Activated CD4-positive, alpha-beta T cell treated with anti-CD3 and anti-CD28 coated beads, Interleukin-2, amount 50 U/mL, for 1 hour (primary cell): ENCODE measurements at regions not wholly inside any gene's neighbourhood (a gene's known extent, or its start where the extent isn't known, plus 50 kb on each side); places are given as distances from the start of the nearest gene placed in this dataset.
"Not testable (repeated sequence)": the region's sequence is repeated elsewhere in the genome, so short reads cannot be mapped to it uniquely, and the experiment has no call there.

Experiments used
- DNase-seq: peaks from one replicate; pipeline ENCODE4 v3.0.0-alpha.2; 2020

DNA sequence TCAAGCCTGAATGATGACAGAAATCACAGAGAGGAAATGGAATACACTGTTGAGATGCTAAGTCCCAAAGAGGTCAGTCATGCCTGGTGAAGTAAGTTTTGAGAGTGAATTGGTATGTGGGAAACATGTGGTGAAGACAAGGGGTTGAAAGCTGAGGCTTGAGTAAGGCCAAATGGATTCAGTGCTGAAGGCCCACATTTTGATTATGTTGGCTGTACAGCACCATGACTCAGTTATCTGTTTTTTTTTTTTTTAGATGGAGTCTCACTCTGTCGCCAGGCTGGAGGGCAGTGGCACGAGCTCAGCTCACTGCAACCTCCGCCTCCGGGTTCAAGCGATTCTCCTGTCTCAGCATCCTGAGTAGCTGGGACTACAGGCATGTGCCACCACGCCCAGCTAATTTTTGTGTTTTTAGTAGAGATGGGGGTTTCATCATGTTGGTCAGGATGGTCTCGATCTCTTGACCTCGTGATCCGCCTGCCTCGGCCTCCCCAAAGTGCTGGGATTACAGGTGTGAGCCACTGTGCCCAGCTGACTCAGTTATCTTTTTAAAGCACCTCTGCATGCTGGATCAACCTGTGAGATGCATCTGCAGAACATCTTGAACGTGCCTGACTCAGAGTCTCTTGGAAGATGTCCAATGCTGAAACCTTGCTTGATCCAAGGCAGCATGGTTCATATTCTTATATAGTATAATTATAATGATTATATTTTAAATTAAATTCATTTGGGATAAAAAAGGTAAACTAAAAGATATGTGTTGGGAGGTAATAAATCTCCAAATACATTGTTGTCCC, 829.8 kb downstream of the TNS3 start:
- DNase-seq = not testable (repeated sequence)

DNA sequence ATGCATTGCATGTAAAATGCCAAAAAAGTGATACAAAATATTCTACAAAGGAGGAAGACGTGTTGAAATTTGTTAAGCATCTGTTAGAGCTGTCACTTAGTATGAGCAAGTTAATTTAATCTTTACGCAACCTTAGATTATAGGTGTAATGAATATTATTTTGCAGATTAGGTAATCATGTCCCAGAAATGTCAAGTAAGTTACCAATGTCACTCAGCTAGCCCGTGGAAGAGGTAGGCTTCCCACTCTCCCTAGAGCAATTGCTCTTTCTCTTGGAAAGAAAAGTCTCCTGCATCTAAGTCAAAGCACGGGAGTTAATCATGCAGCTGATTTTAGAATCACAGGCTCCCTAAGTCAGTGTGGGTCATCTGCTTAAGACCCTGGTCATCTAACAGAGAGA, 830.4 kb upstream of the IGFBP3 start:
- DNase-seq = no peak

DNA sequence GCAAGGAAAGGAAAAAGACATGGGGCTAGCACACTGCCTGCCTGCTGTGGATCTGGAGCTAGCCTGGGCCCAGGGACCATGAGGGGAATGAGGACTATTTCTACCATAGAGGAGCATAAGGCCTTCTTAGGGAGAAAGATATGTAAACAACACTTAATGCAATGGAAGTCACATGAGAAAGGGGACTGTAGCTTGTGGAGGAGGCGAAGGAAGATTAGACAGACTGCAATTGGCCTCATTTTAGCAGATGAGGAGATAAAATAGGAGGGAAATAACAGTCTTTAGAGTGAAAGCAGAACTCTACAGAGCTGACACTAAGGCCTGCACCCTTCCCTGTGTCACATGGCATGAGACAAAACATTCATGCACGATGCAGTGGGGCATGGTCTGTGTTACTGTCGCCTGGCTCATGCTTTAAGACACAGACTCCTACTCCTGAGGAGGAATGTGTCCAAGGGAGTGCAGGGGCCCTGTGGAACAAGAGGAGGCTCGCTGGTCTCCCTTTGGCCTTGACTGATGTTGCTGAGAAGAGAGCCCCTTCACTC, 829.3 kb upstream of the IGFBP3 start:
- no peak for DNase-seq

DNA sequence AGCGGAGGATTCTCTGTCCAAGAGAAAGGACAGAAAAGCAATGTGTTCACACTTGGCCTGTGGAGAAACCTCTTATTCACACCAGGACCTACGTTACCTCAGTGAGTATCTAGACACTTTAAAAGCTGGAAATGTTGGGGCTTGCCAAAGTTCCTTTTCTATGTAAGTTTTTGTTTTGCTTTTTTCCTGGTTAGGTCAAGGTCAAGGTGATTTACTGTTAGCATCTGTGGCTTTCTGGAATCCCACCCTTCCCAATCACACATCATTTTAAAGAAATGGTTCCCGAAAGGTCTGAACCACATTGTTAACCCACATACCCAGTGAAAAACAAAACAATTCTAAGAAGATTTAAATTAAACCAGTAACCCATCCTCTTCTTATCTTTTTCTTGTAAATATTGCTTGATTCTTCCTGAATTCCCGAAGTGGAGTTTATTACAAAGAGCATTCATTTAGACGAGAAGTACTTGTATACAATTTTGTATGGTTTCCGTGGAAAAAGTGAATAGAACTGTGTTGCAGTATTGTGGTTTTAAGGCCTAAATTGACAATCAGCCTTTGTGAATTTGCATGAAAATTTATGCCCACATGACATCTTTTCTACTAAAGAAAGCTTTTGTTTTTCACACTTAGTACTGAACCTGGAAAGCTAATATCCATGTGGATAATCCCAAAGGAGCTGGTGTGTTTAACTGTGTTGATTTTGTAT, 827.0 kb upstream of the IGFBP3 start:
- DNase-seq = no peak

DNA sequence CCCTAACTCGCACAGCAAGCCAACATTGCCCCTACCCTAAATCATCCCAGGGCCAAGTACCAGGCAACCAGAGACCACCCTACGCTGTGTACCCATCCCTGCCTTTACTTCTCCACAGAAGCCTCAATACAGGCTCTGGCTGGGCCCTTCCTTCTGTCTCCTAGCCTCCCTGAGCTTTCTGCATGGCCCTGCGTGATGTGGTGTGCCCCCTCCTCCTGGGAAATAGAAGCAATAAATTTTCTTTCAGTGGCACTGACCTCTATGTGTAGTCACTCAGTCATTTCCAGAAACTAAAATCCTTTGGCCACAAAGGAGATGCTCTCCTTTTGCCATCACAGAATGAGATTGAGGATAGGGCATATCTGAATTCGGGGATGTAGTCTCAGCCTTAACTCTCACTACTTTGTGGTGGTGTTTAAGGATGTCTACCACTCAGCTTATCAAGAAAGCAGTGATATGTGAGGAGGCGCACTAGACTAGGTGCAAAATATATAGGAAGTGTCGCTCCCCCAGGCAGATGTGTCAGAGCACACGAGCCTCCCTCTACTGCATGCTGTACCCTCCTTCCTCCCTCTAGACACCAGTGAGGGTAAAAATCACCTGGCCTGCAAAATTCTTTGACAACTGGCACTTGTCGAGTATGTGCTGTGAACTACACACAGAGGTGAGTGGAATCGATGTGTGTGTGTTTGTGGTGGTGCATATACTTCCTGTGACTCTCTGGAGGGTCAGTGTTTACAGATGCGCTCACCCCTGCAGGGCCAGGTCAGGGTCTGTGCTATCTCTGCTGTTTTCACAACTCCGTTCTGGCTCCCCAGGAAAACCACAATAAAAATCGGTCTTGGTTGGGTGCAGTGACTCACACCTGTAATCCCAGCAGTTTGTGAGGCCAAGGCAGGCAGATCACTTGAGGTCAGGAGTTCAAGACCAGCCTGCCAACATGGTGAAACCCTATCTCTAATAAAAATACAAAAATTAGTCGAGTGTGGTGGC, 825.9 kb upstream of the IGFBP3 start:
- no peak for DNase-seq

DNA sequence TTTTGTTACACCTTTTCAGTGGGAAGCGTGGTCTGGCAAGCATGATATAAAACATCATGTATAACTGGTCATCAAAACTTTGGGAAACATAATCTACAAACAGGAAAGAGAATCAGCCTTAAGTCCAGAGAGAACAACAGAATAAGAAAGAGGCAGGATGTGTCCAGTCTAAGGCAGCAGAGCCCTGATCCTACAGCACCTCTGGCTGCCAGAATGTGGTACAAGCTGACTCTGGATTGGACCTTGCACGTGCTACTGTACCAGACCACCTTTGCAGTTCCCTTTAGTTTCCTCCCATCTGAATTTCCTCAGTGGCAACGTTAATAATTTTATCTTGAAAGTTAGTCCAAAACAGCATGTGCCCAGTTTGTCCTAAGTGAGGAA, 824.6 kb upstream of the IGFBP3 start:
- DNase-seq = no peak

DNA sequence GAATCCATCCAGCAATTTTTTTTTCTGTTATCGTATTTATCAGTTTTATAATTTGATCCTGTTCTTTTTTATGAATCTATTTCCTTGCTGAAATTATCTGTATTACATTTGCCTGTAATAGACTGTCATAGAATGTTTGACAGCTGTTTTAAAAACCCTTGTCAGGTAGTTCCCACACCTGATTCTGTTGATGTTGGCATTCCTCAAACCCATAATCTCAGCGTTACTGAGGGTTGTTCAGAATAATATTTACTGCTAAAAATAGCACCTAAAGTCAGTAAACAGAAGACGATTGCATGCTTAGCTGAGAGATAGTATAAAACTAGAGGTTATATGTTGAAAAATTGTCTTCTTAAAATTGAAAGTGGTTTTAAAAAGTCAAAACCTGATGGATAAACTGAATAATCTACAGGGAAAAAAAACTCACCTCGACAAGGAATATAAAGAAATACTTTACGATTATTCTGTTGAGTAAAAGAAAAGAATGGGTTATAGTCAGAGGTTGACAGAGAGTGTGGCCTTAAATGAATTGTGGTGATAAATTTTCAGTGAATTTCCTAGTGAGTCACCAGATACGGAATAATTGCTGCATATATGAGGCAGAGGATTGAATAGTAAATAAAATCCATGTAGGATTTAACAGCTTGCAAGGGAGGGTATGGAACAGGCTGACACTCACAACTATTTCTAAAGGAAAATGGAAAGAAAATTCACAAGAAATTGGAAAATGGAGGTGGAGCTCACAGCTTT, 824.1 kb upstream of the IGFBP3 start:
- no peak for DNase-seq

DNA sequence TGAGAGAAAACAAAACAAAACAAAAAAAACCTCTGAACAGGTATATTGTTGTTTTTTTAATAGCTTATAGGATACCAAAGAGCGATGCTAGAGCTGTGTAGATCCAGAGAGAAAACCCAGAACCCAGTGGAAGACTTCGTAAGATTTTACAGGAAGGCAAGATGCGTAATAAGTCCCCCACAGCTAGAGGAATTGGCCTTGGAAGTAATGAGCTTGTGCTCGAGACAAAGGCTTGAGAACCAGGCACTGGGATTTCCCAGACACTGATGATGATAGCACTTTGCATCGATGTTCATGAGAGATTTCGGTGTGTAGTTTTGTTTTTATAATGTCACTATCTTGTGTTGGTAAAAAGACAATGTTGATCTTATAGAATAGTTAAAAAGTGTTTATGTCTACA, 821.5 kb upstream of the IGFBP3 start:
- no peak for DNase-seq

DNA sequence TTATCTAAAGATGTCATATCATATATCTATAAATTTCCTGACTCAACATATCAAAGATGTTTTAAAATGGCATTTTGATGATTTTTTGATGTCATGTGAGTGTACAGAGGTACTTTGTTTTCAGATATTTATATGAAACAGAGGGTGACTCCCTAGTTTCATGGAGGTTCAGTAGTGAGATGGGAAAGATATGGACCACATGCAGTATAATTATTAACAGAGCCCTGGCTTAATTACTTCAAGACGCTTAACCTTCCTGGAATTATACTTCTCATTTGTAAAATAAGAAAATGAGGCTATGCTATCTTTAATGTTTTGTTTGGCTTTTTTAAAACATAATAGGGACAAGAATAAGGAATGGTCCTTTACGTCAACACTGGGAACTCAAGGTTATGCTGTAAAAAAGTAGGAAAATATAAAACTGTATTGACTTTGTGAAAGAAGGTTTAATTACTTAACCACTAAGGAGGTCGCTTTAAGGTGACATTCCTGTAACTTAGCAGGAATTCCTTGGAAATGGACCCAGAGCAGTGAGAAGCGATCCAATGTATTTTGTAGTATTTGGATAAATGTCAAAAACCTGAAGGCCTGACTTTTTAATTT, 821.0 kb upstream of the IGFBP3 start:
- no peak for DNase-seq

DNA sequence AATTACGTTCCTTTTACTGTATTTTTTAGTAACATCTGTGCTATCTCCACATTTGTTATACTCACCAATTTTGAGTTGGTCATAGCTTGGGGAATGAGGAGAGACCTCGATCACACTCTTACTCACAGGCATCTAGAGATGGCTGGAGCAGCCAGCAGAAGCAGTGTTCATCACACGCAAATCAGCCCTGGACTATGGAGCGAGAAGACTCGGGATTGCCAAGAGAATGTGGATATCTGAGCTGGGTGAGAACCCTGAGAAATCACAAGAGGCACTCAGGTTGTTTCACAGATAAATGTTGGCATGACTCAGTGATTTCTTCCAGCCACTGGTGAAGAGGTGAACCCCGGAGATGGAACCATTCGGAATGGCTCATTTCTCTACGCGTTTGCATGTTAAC, 820.1 kb upstream of the IGFBP3 start:
- DNase-seq = no peak

DNA sequence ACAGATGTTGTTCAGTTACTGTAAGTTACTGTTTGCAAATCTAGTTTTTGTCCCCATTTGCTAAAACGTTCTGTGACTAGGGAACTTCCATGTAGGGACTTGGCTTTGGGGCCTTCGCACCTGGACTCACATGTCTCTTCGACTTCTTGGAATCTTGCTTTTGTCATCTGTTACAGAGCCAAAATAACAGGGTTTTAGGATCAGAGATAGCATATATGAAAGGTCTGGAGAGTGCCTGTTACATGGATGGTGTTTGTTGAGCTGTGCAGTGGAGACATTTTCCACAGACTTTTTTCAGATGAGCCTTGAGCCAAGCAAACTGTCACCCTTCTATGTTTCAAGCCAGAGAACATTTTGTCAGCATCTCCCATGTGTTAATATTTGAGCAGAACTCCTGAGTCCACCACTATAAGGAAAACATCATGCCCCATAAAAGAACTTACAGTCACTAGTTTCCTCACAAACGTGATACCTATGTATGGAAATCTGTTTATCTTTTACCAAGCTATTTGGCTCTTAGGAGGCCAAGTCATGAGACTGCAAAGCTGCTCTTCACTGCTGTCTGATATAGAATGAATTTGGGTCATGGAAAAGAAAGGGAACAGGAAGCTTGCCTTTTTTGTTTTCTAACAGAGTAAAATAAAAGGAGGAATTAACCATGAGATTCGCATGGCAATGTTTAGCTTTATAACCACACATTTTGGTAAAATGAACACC, 818.6 kb upstream of the IGFBP3 start:
- no peak for DNase-seq

DNA sequence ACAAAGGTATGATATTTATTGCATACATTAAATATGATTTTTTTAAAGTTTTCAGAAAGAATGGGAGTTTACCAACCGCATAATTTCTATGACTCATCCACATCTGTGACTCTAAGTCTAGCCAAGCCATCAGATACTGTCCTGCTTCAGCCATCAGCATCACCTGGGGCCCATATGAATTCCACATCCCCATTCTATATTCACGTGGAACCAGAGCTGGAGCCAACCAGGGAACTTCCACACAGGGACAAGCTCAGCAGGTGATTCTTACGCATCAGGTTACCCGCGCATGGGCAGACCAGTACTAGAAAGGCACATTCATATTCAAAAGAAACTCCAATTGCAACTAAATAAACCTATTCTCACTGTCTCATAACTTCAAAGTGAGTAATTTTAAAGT, 817.7 kb upstream of the IGFBP3 start:
- no peak for DNase-seq

DNA sequence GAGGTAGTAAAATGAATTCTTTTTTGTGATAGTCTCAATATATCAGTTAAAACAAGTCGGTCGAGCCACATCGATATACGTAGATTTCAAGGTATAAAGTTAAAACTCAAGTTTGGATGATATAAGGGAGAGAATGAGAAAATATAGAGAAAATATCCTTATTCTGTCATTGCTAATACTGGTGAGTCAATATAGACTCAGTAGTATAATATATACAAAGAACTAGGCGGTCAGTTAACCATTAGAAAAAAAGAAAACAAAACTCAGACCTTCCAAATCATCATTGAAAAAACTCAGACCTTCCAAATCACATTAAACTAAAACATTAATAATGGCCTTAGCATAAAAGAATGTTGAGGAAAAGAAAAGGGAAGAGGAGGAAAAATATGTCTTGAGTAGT, 817.1 kb upstream of the IGFBP3 start:
- no peak for DNase-seq

DNA sequence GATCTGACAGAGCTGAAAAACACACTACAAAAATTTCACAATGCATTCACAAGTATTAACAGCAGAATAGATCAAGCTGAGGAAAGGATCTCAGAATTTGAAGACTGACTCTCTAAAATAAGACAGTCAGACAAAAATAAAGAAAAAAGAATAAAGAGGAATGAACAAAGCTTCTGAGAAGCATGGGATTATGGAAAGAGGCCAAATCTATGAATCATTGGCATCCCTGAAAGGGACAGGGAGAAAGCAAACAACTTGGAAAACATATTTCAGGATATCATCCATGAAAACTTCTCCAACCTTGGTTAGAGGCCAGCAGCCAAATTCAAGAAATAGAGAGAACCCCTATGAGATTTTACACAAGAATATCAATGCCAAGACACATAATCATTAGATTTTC, 804.8 kb upstream of the IGFBP3 start:
- no peak for DNase-seq

DNA sequence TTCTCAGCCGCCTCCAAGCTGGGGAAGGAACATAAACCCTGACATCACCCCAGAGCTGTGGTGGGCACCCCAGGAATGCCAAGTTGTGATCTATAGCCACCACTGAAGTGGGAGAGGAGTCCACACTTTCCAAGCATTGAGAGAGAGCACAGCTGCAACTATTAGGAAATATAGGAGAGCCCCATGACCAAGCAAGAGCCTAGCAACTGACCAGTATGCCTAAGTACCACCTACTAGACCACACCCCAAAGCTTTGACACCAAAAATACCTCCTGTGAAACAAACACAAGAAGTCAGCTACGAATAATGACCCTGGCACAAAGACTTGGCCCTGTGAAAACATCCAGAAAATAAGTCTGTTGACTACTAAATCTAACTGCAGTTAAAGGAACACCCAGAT, 804.1 kb upstream of the IGFBP3 start:
- no peak for DNase-seq

DNA sequence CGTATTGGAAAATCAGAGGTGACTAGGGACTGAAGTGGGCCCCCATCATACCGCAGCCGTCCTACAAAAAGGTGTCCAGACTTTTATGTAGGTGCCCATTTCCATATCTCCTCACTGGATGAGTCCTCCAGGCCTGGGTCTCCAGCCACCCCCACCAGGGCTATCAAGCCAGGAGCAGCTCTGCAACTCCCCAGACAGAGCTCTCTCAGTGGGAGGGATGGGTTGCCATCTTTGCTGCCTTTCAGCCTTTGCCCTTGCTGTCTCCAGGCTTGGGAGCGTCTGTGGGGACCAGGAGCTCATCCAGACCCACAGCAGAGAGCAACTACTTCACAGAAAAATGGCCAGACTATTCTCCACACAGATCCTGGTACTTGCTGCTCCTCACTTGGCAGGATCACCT, 802.7 kb upstream of the IGFBP3 start:
- no peak for DNase-seq

DNA sequence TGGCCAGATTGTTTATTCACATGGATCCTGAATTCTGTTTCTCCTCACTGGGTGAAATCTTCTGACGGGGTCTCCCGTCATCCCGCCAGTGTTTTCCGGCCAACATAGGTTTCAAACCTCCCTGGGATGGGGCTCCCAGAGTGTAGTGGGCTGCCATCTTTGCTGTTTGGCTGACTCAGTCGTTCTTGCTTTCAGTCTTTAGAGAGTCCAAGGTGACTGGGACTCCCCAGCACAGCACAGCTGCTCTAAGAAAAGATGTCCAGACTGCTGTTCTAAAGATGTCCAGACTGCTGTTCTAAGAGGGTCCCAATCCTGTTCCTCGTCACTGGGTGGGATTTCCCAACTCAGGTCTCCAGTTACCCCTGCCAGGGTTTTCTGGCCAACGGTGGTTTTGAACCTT, 801.9 kb upstream of the IGFBP3 start:
- DNase-seq = no peak

DNA sequence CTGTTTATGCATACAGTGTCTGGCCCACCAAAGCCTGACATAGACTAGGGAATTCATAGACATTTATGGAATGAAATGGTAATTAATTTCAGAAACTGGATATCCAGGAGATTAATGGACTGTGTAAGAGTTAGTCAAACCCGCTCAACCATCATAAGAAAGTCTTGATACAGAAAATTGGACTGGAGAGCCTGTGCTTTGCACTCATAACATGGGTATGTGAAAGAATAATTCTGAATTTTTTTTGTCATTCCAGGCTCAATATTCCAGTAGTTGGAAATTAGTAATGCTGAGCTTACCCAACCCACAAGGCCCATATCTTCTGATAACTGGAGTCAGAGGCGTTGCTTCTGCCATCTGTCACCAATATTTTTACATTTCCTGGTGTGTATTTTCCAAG, 799.7 kb upstream of the IGFBP3 start:
- no peak for DNase-seq

DNA sequence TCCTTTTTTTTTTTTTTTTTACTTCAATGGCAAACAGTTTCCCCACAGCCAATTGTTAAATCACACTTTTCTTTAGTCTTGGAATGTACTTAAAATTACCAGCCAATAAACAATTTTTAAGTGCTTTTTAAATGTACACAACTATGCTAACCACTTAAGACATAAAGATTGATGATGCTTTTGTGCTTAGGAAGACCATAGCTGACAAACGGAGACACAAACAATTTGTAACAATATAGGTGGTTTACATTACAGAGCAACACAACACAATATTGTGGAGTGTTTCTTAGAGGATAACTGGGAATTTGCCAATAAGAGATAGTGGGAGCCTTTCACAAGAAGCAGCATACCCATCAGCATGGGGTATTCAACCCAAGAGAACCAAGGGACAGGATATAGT, 798.5 kb upstream of the IGFBP3 start:
- no peak for DNase-seq

DNA sequence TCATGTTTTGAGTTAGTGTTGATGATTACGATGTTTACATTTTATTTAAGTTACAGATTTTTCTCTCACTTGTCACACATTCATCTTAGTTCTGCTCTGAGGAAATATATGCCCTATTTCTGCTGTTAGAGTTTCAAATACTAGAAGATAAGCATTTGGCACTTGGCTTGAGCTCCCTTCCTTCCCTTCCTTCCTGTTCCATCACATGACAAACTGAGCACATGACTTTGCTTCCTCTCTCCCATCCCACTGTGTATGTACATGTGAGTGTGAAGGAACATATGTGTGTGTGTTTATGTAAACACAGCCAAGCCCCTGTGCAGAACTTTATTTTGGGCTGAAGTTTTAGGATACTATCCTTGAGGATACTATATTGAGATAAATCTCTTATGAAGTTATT, 795.9 kb upstream of the IGFBP3 start:
- no peak for DNase-seq

DNA sequence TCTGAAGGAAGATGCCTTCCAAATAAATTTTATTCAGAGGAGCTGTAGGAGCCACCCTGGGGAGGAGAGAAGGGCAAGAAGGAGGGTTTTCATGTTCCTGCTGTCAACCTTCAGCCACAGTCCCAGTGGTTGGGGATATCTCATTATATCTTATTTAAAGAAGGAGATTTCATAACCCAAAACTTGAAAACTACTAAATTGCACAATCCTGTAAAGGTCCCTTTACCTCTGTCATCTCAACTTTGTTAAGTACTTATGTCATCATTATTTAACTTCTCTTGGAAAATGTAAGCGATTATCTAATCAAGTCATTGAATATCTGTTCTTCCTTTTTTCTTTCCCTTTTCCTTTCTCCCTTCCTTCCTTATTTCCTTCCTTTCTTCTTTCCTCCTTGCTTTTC, 794.5 kb upstream of the IGFBP3 start:
- DNase-seq = no peak
